ENCODE measurements at regions not wholly inside any gene's neighbourhood (a gene's known extent, or its start where the extent isn't known, plus 50 kb on each side); places are given as distances from the start of the nearest gene placed in this dataset.

GRCh38 chr6:4682431-4683097 lies 93.6 kb upstream of the CDYL start:
- no peak overlapping the region for H3K4me2 ChIP-seq (ENCODE audit: low read depth, low read length, poor library complexity, severe bottlenecking)
- no peaks in the 10 kb centered on the region for H3K9me2 ChIP-seq (replicated peaks; ENCODE audit: insufficient read depth, low read length)
- no peaks in the 10 kb centered on the region for H4K20me1 ChIP-seq (ENCODE audit: insufficient read depth, low read depth, low read length)
- no peak overlapping the region for H2AFZ ChIP-seq (ENCODE audit: low read length)
- no peaks in the 10 kb centered on the region for H3K79me2 ChIP-seq (ENCODE audit: low read length)
- H3K4me1 ChIP-seq (ENCODE audit: low read length), result no peaks in the 10 kb centered on the region
- H3K27ac ChIP-seq (ENCODE audit: low read length), result no peak overlapping the region
- no peaks in the 10 kb centered on the region for H3K36me3 ChIP-seq (ENCODE audit: insufficient read depth, low read length)
- no peaks in the 10 kb centered on the region for H3K9me3 ChIP-seq (ENCODE audit: low read length)
- H3K9ac ChIP-seq (ENCODE audit: low read length), result no peak overlapping the region
- no peak for DNase-seq
- no peak overlapping the region for H3K4me3 ChIP-seq (ENCODE audit: low read length)
- H3K27me3 ChIP-seq (ENCODE audit: low read length), result no peaks in the 10 kb centered on the region

DNA sequence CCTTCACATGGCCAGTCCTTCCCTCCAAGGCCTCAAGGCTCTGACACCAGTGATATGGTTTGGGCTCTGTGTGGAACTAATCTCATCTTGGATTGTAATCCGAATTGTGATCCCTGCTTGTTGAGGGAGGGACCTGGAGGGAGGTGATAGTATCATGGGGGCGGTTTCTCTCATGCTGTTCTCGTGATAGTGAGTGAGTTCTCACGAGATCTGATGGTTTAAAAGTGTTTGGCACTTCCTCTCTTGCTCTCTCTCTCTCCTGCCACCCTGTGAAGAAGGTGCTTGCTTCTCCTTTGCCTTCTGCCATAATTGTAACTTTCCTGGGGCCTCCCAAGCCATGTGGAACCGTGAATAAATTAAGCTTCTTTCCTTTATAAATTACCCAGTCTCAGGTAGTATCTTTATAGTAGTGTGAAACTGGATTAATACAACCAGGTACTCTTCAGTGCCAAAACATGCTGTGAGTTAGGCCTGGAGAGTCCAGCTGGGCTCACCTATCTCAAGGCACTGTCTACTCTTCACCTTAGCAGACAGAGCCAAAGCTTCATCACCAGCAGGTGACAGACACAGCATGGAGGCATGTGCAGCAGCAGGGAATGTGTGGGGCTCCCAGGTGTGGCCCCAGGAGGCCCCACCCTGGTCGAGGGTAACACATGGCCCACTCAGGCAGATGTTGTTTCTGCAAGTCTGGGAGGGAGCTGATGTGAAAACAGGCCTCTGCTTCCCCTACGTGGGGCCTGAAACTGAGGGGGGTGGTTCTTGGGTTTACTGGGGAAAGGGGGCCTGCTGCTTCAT lies 97.5 kb upstream of the CDYL start:
- H3K9ac ChIP-seq (ENCODE audit: low read length), result no peak overlapping the region
- no peak overlapping the region for H2AFZ ChIP-seq (ENCODE audit: low read length)
- no peaks in the 10 kb centered on the region for H3K4me1 ChIP-seq (ENCODE audit: low read length)
- H3K4me3 ChIP-seq (ENCODE audit: low read length), result no peak overlapping the region
- H3K27me3 ChIP-seq (ENCODE audit: low read length), result no peaks in the 10 kb centered on the region
- H4K20me1 ChIP-seq (ENCODE audit: insufficient read depth, low read depth, low read length), result no peaks in the 10 kb centered on the region
- DNase-seq, result no peak
- H3K36me3 ChIP-seq (ENCODE audit: insufficient read depth, low read length), result no peaks in the 10 kb centered on the region
- H3K9me2 ChIP-seq (replicated peaks; ENCODE audit: insufficient read depth, low read length), result no peaks in the 10 kb centered on the region
- no peak overlapping the region for H3K27ac ChIP-seq (ENCODE audit: low read length)
- H3K79me2 ChIP-seq (ENCODE audit: low read length), result no peaks in the 10 kb centered on the region
- no peak overlapping the region for H3K4me2 ChIP-seq (ENCODE audit: low read depth, low read length, poor library complexity, severe bottlenecking)
- H3K9me3 ChIP-seq (ENCODE audit: low read length), result no peaks in the 10 kb centered on the region

DNA sequence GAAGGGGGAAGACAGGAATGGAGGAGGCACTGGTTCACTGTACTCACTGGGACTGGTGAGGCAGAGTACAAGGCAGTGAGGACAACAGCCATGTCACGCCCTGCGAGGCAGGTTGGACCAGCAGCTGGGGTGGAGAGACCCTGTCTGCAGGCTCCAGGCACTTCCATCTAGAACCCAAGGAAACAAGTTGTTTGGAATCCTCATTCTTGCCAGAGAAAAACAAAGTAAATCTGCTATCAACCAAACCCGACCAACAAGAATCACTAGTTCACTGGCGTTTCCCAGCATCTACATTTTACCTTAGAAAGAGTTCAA lies 98.5 kb upstream of the CDYL start:
- Histone ChIP-seq H3K36me3 (ENCODE audit: insufficient read depth, low read length) (no peaks in the 10 kb centered on the region), H4K20me1 (ENCODE audit: insufficient read depth, low read depth, low read length) (no peaks in the 10 kb centered on the region), H3K9me3 (ENCODE audit: low read length) (no peaks in the 10 kb centered on the region), H3K9ac (ENCODE audit: low read length) (no peak overlapping the region), H3K4me2 (ENCODE audit: low read depth, low read length, poor library complexity, severe bottlenecking) (no peak overlapping the region), H3K9me2 (replicated peaks; ENCODE audit: insufficient read depth, low read length) (no peaks in the 10 kb centered on the region), H3K27ac (ENCODE audit: low read length) (no peak overlapping the region), H3K4me1 (ENCODE audit: low read length) (no peaks in the 10 kb centered on the region), H3K27me3 (ENCODE audit: low read length) (no peaks in the 10 kb centered on the region), H3K4me3 (ENCODE audit: low read length) (no peak overlapping the region), H3K79me2 (ENCODE audit: low read length) (no peaks in the 10 kb centered on the region), H2AFZ (ENCODE audit: low read length) (no peak overlapping the region)
- DNase-seq, result no peak

- Histone ChIP-seq H4K20me1 (ENCODE audit: insufficient read depth, low read depth, low read length) (no peaks in the 10 kb centered on the region), H3K9me3 (ENCODE audit: low read length) (no peaks in the 10 kb centered on the region), H3K9me2 (replicated peaks; ENCODE audit: insufficient read depth, low read length) (no peaks in the 10 kb centered on the region), H2AFZ (ENCODE audit: low read length) (no peak overlapping the region), H3K9ac (ENCODE audit: low read length) (no peak overlapping the region), H3K4me3 (ENCODE audit: low read length) (no peak overlapping the region), H3K4me1 (ENCODE audit: low read length) (no peaks in the 10 kb centered on the region), H3K4me2 (ENCODE audit: low read depth, low read length, poor library complexity, severe bottlenecking) (no peak overlapping the region), H3K36me3 (ENCODE audit: insufficient read depth, low read length) (no peaks in the 10 kb centered on the region), H3K79me2 (ENCODE audit: low read length) (no peaks in the 10 kb centered on the region), H3K27me3 (ENCODE audit: low read length) (no peaks in the 10 kb centered on the region), H3K27ac (ENCODE audit: low read length) (no peak overlapping the region)
- DNase-seq, result no peak
Measured at GRCh38 chr6:4677011-4677750, 99.0 kb upstream of the CDYL start.

GRCh38 chr6:4676016-4676415 lies 100.2 kb upstream of the CDYL start:
- Histone ChIP-seq H2AFZ (ENCODE audit: low read length) (no peak overlapping the region), H3K27ac (ENCODE audit: low read length) (no peak overlapping the region), H3K79me2 (ENCODE audit: low read length) (no peaks in the 10 kb centered on the region), H3K9me3 (ENCODE audit: low read length) (no peaks in the 10 kb centered on the region), H3K4me1 (ENCODE audit: low read length) (no peaks in the 10 kb centered on the region), H3K4me2 (ENCODE audit: low read depth, low read length, poor library complexity, severe bottlenecking) (no peak overlapping the region), H3K27me3 (ENCODE audit: low read length) (no peaks in the 10 kb centered on the region), H3K36me3 (ENCODE audit: insufficient read depth, low read length) (no peaks in the 10 kb centered on the region), H4K20me1 (ENCODE audit: insufficient read depth, low read depth, low read length) (no peaks in the 10 kb centered on the region), H3K9me2 (replicated peaks; ENCODE audit: insufficient read depth, low read length) (no peaks in the 10 kb centered on the region), H3K9ac (ENCODE audit: low read length) (no peak overlapping the region), H3K4me3 (ENCODE audit: low read length) (no peak overlapping the region)
- no peak for DNase-seq

- H4K20me1 ChIP-seq (ENCODE audit: insufficient read depth, low read depth, low read length), result no peaks in the 10 kb centered on the region
- no peak for DNase-seq
- H3K9me2 ChIP-seq (replicated peaks; ENCODE audit: insufficient read depth, low read length), result no peaks in the 10 kb centered on the region
- no peak overlapping the region for H3K4me3 ChIP-seq (ENCODE audit: low read length)
- no peak overlapping the region for H3K27ac ChIP-seq (ENCODE audit: low read length)
- H2AFZ ChIP-seq (ENCODE audit: low read length), result no peak overlapping the region
- no peak overlapping the region for H3K9ac ChIP-seq (ENCODE audit: low read length)
- H3K36me3 ChIP-seq (ENCODE audit: insufficient read depth, low read length), result no peaks in the 10 kb centered on the region
- H3K9me3 ChIP-seq (ENCODE audit: low read length), result no peaks in the 10 kb centered on the region
- H3K27me3 ChIP-seq (ENCODE audit: low read length), result no peaks in the 10 kb centered on the region
- H3K4me1 ChIP-seq (ENCODE audit: low read length), result no peaks in the 10 kb centered on the region
- no peaks in the 10 kb centered on the region for H3K79me2 ChIP-seq (ENCODE audit: low read length)
- H3K4me2 ChIP-seq (ENCODE audit: low read depth, low read length, poor library complexity, severe bottlenecking), result no peak overlapping the region
Measured at GRCh38 chr6:4675121-4675520, 101.1 kb upstream of the CDYL start.

GRCh38 chr6:4673861-4674260 lies 102.3 kb upstream of the CDYL start:
- Histone ChIP-seq H3K4me2 (ENCODE audit: low read depth, low read length, poor library complexity, severe bottlenecking) (no peak overlapping the region), H3K4me3 (ENCODE audit: low read length) (no peak overlapping the region), H3K79me2 (ENCODE audit: low read length) (no peaks in the 10 kb centered on the region), H3K9ac (ENCODE audit: low read length) (no peak overlapping the region), H4K20me1 (ENCODE audit: insufficient read depth, low read depth, low read length) (no peaks in the 10 kb centered on the region), H3K27ac (ENCODE audit: low read length) (no peak overlapping the region), H3K4me1 (ENCODE audit: low read length) (no peaks in the 10 kb centered on the region), H3K27me3 (ENCODE audit: low read length) (no peaks in the 10 kb centered on the region), H3K9me2 (replicated peaks; ENCODE audit: insufficient read depth, low read length) (no peaks in the 10 kb centered on the region), H3K36me3 (ENCODE audit: insufficient read depth, low read length) (no peaks in the 10 kb centered on the region), H3K9me3 (ENCODE audit: low read length) (no peaks in the 10 kb centered on the region), H2AFZ (ENCODE audit: low read length) (no peak overlapping the region)
- no peak for DNase-seq

GRCh38 chr6:4672772-4673171 lies 103.4 kb upstream of the CDYL start:
- Histone ChIP-seq H3K9ac (ENCODE audit: low read length) (no peak overlapping the region), H3K4me1 (ENCODE audit: low read length) (no peaks in the 10 kb centered on the region), H3K27ac (ENCODE audit: low read length) (no peak overlapping the region), H3K4me3 (ENCODE audit: low read length) (no peak overlapping the region), H3K79me2 (ENCODE audit: low read length) (no peaks in the 10 kb centered on the region), H4K20me1 (ENCODE audit: insufficient read depth, low read depth, low read length) (no peaks in the 10 kb centered on the region), H2AFZ (ENCODE audit: low read length) (no peak overlapping the region), H3K9me2 (replicated peaks; ENCODE audit: insufficient read depth, low read length) (no peaks in the 10 kb centered on the region), H3K9me3 (ENCODE audit: low read length) (no peaks in the 10 kb centered on the region), H3K27me3 (ENCODE audit: low read length) (no peaks in the 10 kb centered on the region), H3K4me2 (ENCODE audit: low read depth, low read length, poor library complexity, severe bottlenecking) (no peak overlapping the region), H3K36me3 (ENCODE audit: insufficient read depth, low read length) (no peaks in the 10 kb centered on the region)
- DNase-seq, result no peak
